ENCODE measurements at regions not wholly inside any gene's neighbourhood (a gene's known extent, or its start where the extent isn't known, plus 50 kb on each side); places are given as distances from the start of the nearest gene placed in this dataset.

GRCh38 chr7:96447109-96447645 is 125.3 kb upstream of the SLC25A13 start:
- H3K9me3 ChIP-seq, result no peaks in the 10 kb centered on the region
- no peak overlapping the region for H3K9ac ChIP-seq
- no peak overlapping the region for H3K27ac ChIP-seq
- no peaks in the 10 kb centered on the region for H3K36me3 ChIP-seq
- no peak for TF ChIP-seq Cebpa-rat (IDR thresholded peaks at IDR 0.05)
- H4K20me1 ChIP-seq, result no peaks in the 10 kb centered on the region
- H3K4me2 ChIP-seq, result no peak overlapping the region
- H3K27me3 ChIP-seq, result no peaks in the 10 kb centered on the region
- H3K4me1 ChIP-seq, result no peaks in the 10 kb centered on the region
- no peak overlapping the region for H3K4me3 ChIP-seq

GRCh38 chr7:96441436-96442084 is 119.7 kb upstream of the SLC25A13 start:
- Histone ChIP-seq H3K36me3 (no peaks in the 10 kb centered on the region), H3K4me2 (no peak overlapping the region), H3K9me3 (no peaks in the 10 kb centered on the region), H4K20me1 (no peaks in the 10 kb centered on the region), H3K27ac (no peak overlapping the region), H3K4me1 (no peaks in the 10 kb centered on the region), H3K4me3 (no peak overlapping the region), H3K9ac (no peak overlapping the region), H3K27me3 (no peaks in the 10 kb centered on the region)
- no peak for TF ChIP-seq Cebpa-rat (IDR thresholded peaks at IDR 0.05)

DNA sequence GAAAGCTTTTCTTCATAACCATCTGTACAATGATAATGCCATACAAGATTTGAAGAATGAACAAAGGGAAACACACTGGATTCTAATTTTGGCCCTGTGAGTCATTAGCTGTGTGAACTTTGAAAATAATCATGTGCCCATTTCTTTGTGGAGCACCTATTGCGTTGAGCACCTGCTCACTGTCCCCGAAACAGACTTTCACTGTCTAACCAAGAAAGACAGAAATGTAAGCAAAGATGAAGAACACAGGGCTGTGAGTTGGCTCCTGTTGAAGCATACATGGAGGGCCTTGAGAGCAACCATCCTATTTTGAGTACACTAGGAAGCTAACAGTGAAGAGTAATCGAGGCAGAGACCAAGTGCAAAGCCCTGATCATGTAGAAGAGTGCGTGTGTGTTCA is 118.4 kb upstream of the SLC25A13 start:
- Histone ChIP-seq H3K36me3 (no peaks in the 10 kb centered on the region), H4K20me1 (no peaks in the 10 kb centered on the region), H3K4me2 (no peak overlapping the region), H3K27ac (no peak overlapping the region), H3K4me1 (no peaks in the 10 kb centered on the region), H3K9ac (no peak overlapping the region), H3K27me3 (no peaks in the 10 kb centered on the region), H3K4me3 (no peak overlapping the region), H3K9me3 (no peaks in the 10 kb centered on the region)
- no peak for TF ChIP-seq Cebpa-rat (IDR thresholded peaks at IDR 0.05)

GRCh38 chr7:96436880-96437279 is 115.0 kb upstream of the SLC25A13 start:
- Histone ChIP-seq H3K36me3 (no peaks in the 10 kb centered on the region), H3K27me3 (no peaks in the 10 kb centered on the region), H3K4me2 (no peak overlapping the region), H3K4me1 (no peaks in the 10 kb centered on the region), H3K4me3 (no peak overlapping the region), H3K27ac (no peak overlapping the region), H3K9me3 (no peaks in the 10 kb centered on the region), H3K9ac (no peak overlapping the region), H4K20me1 (no peaks in the 10 kb centered on the region)
- no peak for TF ChIP-seq Cebpa-rat (IDR thresholded peaks at IDR 0.05)

- Histone ChIP-seq H3K4me2 (0 out of 2 replicates have a peak overlapping the region, but pooled peaks have one; percentile 11), H3K4me3 (no peak overlapping the region), H3K36me3 (no peaks in the 10 kb centered on the region), H3K4me1 (peaks cover 5% of the 10 kb centered on the region; the same call in 1 of the 2 replicates), H3K9me3 (no peaks in the 10 kb centered on the region), H3K9ac (no peak overlapping the region), H3K27me3 (no peaks in the 10 kb centered on the region), H3K27ac (no peak overlapping the region), H4K20me1 (no peaks in the 10 kb centered on the region)
- no peak for TF ChIP-seq Cebpa-rat (IDR thresholded peaks at IDR 0.05)
Measured at GRCh38 chr7:96430356-96430755, 108.5 kb upstream of the SLC25A13 start.

- Histone ChIP-seq H4K20me1 (no peaks in the 10 kb centered on the region), H3K4me1 (peaks cover 5% of the 10 kb centered on the region; the same call in 1 of the 2 replicates), H3K9me3 (no peaks in the 10 kb centered on the region), H3K27ac (no peak overlapping the region), H3K4me3 (no peak overlapping the region), H3K9ac (no peak overlapping the region), H3K4me2 (no peak overlapping the region), H3K27me3 (no peaks in the 10 kb centered on the region), H3K36me3 (no peaks in the 10 kb centered on the region)
- no peak for TF ChIP-seq Cebpa-rat (IDR thresholded peaks at IDR 0.05)
Measured at GRCh38 chr7:96427143-96427542, 105.2 kb upstream of the SLC25A13 start.

DNA sequence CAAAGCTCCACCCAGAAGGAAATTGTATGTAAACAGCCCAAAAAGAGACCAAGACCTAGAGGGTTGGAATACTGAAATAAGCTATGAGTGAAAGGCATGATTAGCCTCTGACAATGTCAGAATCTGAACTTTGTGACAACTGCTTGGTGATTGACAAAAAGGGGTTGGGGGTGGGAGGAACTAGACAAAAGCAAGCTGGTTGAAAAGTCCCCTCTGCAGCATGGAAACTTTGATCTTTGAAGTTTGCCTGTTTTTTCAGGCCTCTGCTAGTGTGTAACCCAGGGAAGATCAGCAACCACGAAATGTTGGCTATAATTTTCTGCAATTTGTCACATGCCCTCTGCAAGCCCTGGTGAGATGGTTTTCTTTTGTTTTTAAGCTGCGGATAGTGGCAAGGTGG is 104.8 kb upstream of the SLC25A13 start:
- no peak overlapping the region for H3K4me2 ChIP-seq
- H3K36me3 ChIP-seq, result no peaks in the 10 kb centered on the region
- H3K9me3 ChIP-seq, result no peaks in the 10 kb centered on the region
- H3K9ac ChIP-seq, result no peak overlapping the region
- no peaks in the 10 kb centered on the region for H3K27me3 ChIP-seq
- peaks cover 5% of the 10 kb centered on the region; the same call in 1 of the 2 replicates for H3K4me1 ChIP-seq
- H4K20me1 ChIP-seq, result no peaks in the 10 kb centered on the region
- no peak overlapping the region for H3K4me3 ChIP-seq
- H3K27ac ChIP-seq, result no peak overlapping the region
- TF ChIP-seq Cebpa-rat (IDR thresholded peaks at IDR 0.05), result no peak

- H3K27ac ChIP-seq, result no peak overlapping the region
- H3K9ac ChIP-seq, result no peak overlapping the region
- H3K4me2 ChIP-seq, result no peak overlapping the region
- H3K36me3 ChIP-seq, result no peaks in the 10 kb centered on the region
- no peaks in the 10 kb centered on the region for H3K9me3 ChIP-seq
- no peaks in the 10 kb centered on the region for H3K27me3 ChIP-seq
- no peak overlapping the region for H3K4me3 ChIP-seq
- peaks cover 5% of the 10 kb centered on the region; the same call in 1 of the 2 replicates for H3K4me1 ChIP-seq
- no peaks in the 10 kb centered on the region for H4K20me1 ChIP-seq
- no peak for TF ChIP-seq Cebpa-rat (IDR thresholded peaks at IDR 0.05)
Measured at GRCh38 chr7:96426027-96426426, 104.1 kb upstream of the SLC25A13 start.

- no peak for TF ChIP-seq Cebpa-rat (IDR thresholded peaks at IDR 0.05)
- H3K4me1 ChIP-seq, result no peaks in the 10 kb centered on the region
- no peak overlapping the region for H3K4me2 ChIP-seq
- H4K20me1 ChIP-seq, result no peaks in the 10 kb centered on the region
- no peak overlapping the region for H3K27ac ChIP-seq
- no peaks in the 10 kb centered on the region for H3K27me3 ChIP-seq
- no peak overlapping the region for H3K4me3 ChIP-seq
- H3K36me3 ChIP-seq, result no peaks in the 10 kb centered on the region
- no peaks in the 10 kb centered on the region for H3K9me3 ChIP-seq
- H3K9ac ChIP-seq, result no peak overlapping the region
Measured at GRCh38 chr7:96424411-96424810, 102.5 kb upstream of the SLC25A13 start.

DNA sequence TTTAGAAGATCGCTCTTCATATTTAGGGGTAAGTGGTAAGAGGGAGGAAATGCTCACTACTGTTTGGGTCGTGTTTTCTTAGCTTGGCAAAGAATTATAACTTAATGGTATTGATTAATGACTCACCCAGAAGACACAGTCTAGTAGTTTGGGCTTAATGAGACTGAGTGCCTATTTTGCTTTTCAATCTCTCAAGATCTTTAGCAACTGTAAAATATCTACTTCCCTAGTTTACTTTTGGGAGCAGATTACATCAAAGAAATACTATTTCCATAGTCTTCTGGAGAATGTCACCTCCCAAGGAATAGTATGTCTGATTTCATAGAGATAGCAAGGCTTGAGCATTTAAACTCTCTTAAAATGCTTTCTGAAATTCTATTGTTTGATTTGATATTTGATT is 100.5 kb upstream of the SLC25A13 start:
- Histone ChIP-seq H3K9me3 (no peaks in the 10 kb centered on the region), H3K4me2 (no peak overlapping the region), H3K4me1 (no peaks in the 10 kb centered on the region), H3K9ac (no peak overlapping the region), H3K27me3 (no peaks in the 10 kb centered on the region), H4K20me1 (no peaks in the 10 kb centered on the region), H3K36me3 (no peaks in the 10 kb centered on the region), H3K4me3 (no peak overlapping the region), H3K27ac (no peak overlapping the region)
- no peak for TF ChIP-seq Cebpa-rat (IDR thresholded peaks at IDR 0.05)

Data from BLaER1 (cell line).